ENCODE measurements at regions not wholly inside any gene's neighbourhood (a gene's known extent, or its start where the extent isn't known, plus 50 kb on each side); places are given as distances from the start of the nearest gene placed in this dataset.

DNA sequence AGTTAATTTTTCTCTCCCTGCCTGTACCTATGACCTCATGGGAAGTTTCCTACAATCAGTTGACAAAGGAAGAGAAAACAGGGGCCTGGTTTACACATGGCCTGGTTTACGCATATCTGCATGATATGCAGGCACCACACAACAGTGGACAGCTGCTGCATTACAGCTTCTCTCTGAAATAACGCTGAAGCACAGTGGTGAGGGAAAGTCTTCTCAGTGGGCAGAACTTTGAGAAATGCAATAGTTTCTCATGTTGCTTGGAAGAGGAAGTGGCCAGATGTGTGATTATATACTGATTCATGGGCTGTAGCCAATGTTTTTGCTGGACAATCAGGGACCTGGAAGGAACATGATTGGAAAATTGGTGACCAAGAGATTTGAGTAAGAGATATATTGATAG is 324.1 kb upstream of the GOT2 start:
- no peak overlapping the region for H3K27ac ChIP-seq (ENCODE audit: control insufficient read depth, insufficient read depth)
- no peak overlapping the region for H3K9ac ChIP-seq (ENCODE audit: control insufficient read depth, insufficient read depth, low read length)
- H3K79me2 ChIP-seq (ENCODE audit: control insufficient read depth, insufficient read depth, low read length), result no peaks in the 10 kb centered on the region
- in situ Hi-C loops (cut with MboI) (no loop called here), intact Hi-C loops (cut with micrococcal nuclease; ENCODE audit: unreplicated experiment) (no loop called here)
- no peak for TF ChIP-seq GABPA (IDR thresholded peaks at IDR 0.05; ENCODE audit: low read depth)
- TF ChIP-seq EGR1 (IDR thresholded peaks at IDR 0.05; ENCODE audit: borderline replicate concordance in 1 of 2, low read depth in 2 of 2, low read length in 2 of 2), result no peak
- no peak for TF ChIP-seq RB1 (IDR thresholded peaks at IDR 0.05; ENCODE audit: borderline replicate concordance)
- TF ChIP-seq BMI1 (IDR thresholded peaks at IDR 0.05; ENCODE audit: borderline replicate concordance), result no peak
- no peak for TF ChIP-seq EZH2 (IDR thresholded peaks at IDR 0.05; ENCODE audit: borderline replicate concordance, control insufficient read depth, low read depth, low read length)
- TF ChIP-seq SMARCA5 (IDR thresholded peaks at IDR 0.05), result no peak
- no peak for TF ChIP-seq ZNF384 (IDR thresholded peaks at IDR 0.05; ENCODE audit: borderline replicate concordance, low read depth, low read length)
- TF ChIP-seq RFX5 (IDR thresholded peaks at IDR 0.05; ENCODE audit: low read depth, low read length), result no peak
- TF ChIP-seq IKZF1 (conservative IDR thresholded peaks at IDR 0.05), result no peak
- no peak for TF ChIP-seq KLF5 (IDR thresholded peaks at IDR 0.05; ENCODE audit: partially characterized antibody)
- TF ChIP-seq CHD4 (IDR thresholded peaks at IDR 0.05), result no peak
- ChIA-PET POLR2A (no interaction called here), RAD21 (ENCODE audit: unreplicated experiment) (no interaction called here), SMC1A (ENCODE audit: uncharacterized antibody, unreplicated experiment) (no interaction called here), CTCF (no interaction called here)
- no peaks in the 10 kb centered on the region; the same call in 1 of the 2 replicates for H4K20me1 ChIP-seq (ENCODE audit: control insufficient read depth, insufficient read depth)
- no peaks in the 10 kb centered on the region for H3K36me3 ChIP-seq (ENCODE audit: control insufficient read depth in 2 of 2, insufficient read depth in 2 of 2, low read length in 1 of 2)
- FAIRE-seq, result no peak
- no peak overlapping the region for H3K4me3 ChIP-seq
- no peak for DNase-seq (ENCODE audit: low read depth, low spot score)
- no peak overlapping the region for H2AFZ ChIP-seq (ENCODE audit: control insufficient read depth, low read depth, low read length)
- H3K27me3 ChIP-seq (replicated peaks in 1 of 2; ENCODE audit: control insufficient read depth in 2 of 2, insufficient read depth in 2 of 2, low read length in 1 of 2), result no peaks in the 10 kb centered on the region
- no peak overlapping the region for H3K4me2 ChIP-seq (ENCODE audit: control insufficient read depth, insufficient read depth)
- no TSS peak for BruUV-seq (replicated peaks)
- no peaks in the 10 kb centered on the region for H3K4me1 ChIP-seq (ENCODE audit: control insufficient read depth, insufficient read depth, low read length)
- no peaks in the 10 kb centered on the region for H3K9me3 ChIP-seq (replicated peaks; ENCODE audit: control insufficient read depth, insufficient read depth, low read length)
- WGBS (ENCODE audit: insufficient coverage, insufficient replicate concordance, low lambda C conversion rate, missing lambda C conversion rate), result 18% methylated on average over 2 of the region's 2 CpGs
- ATAC-seq, result no peak
